ENCODE measurements at regions not wholly inside any gene's neighbourhood (a gene's known extent, or its start where the extent isn't known, plus 50 kb on each side); places are given as distances from the start of the nearest gene placed in this dataset.
"Not testable (repeated sequence)": the region's sequence is repeated elsewhere in the genome, so short reads cannot be mapped to it uniquely, and the experiment has no call there.

DNA sequence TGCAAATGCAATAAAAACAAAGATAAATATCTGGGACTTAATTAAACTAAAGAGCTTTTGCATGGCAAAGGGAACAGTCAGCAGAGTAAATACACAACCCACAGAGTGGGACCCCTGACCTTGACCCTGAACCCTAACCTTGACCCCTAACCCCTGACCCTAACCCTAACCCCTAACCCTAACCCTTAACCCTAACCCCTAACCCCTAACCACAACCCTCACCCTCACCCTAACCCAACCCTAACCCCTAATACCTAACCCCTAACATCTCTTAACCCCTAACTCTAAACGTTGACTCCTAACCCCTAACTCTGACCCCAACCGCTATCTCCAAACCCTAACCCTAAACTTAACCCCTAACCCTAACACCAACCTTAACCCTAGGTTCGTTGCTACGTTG lies 64.9 kb upstream of the GPR39 start:
- DNase-seq; H3K4me2 ChIP-seq (ENCODE audit: low read depth, low read length, poor library complexity, severe bottlenecking); H4K20me1 ChIP-seq (ENCODE audit: insufficient read depth, low read depth, low read length); H3K9me2 ChIP-seq (replicated peaks; ENCODE audit: insufficient read depth, low read length); H3K36me3 ChIP-seq (ENCODE audit: insufficient read depth, low read length); H3K79me2 ChIP-seq (ENCODE audit: low read length); H3K4me3 ChIP-seq (ENCODE audit: low read length); H3K9ac ChIP-seq (ENCODE audit: low read length); H3K9me3 ChIP-seq (ENCODE audit: low read length); H3K27me3 ChIP-seq (ENCODE audit: low read length); H2AFZ ChIP-seq (ENCODE audit: low read length); H3K27ac ChIP-seq (ENCODE audit: low read length): not testable (repeated sequence)
- H3K4me1 ChIP-seq (ENCODE audit: low read length): peaks cover 12% of the 10 kb centered on the region

- not testable (repeated sequence) for H3K9me3 ChIP-seq (ENCODE audit: low read length); H3K36me3 ChIP-seq (ENCODE audit: insufficient read depth, low read length); H3K27ac ChIP-seq (ENCODE audit: low read length); H3K4me2 ChIP-seq (ENCODE audit: low read depth, low read length, poor library complexity, severe bottlenecking); H3K9me2 ChIP-seq (replicated peaks; ENCODE audit: insufficient read depth, low read length); H3K27me3 ChIP-seq (ENCODE audit: low read length); H2AFZ ChIP-seq (ENCODE audit: low read length); H3K9ac ChIP-seq (ENCODE audit: low read length); H3K4me3 ChIP-seq (ENCODE audit: low read length); H4K20me1 ChIP-seq (ENCODE audit: insufficient read depth, low read depth, low read length); DNase-seq; H3K79me2 ChIP-seq (ENCODE audit: low read length)
- peaks cover 12% of the 10 kb centered on the region for H3K4me1 ChIP-seq (ENCODE audit: low read length)
Observed at GRCh38 chr2:132352481-132353001, 64.1 kb upstream of the GPR39 start.

GRCh38 chr2:132353380-132353779 lies 63.2 kb upstream of the GPR39 start:
- H3K9ac ChIP-seq (ENCODE audit: low read length); H4K20me1 ChIP-seq (ENCODE audit: insufficient read depth, low read depth, low read length); H3K4me3 ChIP-seq (ENCODE audit: low read length); H2AFZ ChIP-seq (ENCODE audit: low read length); H3K79me2 ChIP-seq (ENCODE audit: low read length); H3K27me3 ChIP-seq (ENCODE audit: low read length); H3K9me3 ChIP-seq (ENCODE audit: low read length); H3K27ac ChIP-seq (ENCODE audit: low read length); H3K4me2 ChIP-seq (ENCODE audit: low read depth, low read length, poor library complexity, severe bottlenecking); DNase-seq; H3K36me3 ChIP-seq (ENCODE audit: insufficient read depth, low read length); H3K9me2 ChIP-seq (replicated peaks; ENCODE audit: insufficient read depth, low read length): not testable (repeated sequence)
- H3K4me1 ChIP-seq (ENCODE audit: low read length): peaks cover 10% of the 10 kb centered on the region

- not testable (repeated sequence) for H3K36me3 ChIP-seq (ENCODE audit: insufficient read depth, low read length); H3K27me3 ChIP-seq (ENCODE audit: low read length); H3K4me1 ChIP-seq (ENCODE audit: low read length); H2AFZ ChIP-seq (ENCODE audit: low read length); H3K27ac ChIP-seq (ENCODE audit: low read length); H3K4me3 ChIP-seq (ENCODE audit: low read length); H3K4me2 ChIP-seq (ENCODE audit: low read depth, low read length, poor library complexity, severe bottlenecking); H3K79me2 ChIP-seq (ENCODE audit: low read length); H3K9me2 ChIP-seq (replicated peaks; ENCODE audit: insufficient read depth, low read length); H3K9ac ChIP-seq (ENCODE audit: low read length); DNase-seq; H4K20me1 ChIP-seq (ENCODE audit: insufficient read depth, low read depth, low read length); H3K9me3 ChIP-seq (ENCODE audit: low read length)
Observed at GRCh38 chr2:132360964-132361363, 55.6 kb upstream of the GPR39 start.

GRCh38 chr2:132361498-132361897 lies 55.1 kb upstream of the GPR39 start:
- H3K27ac ChIP-seq (ENCODE audit: low read length); H3K4me2 ChIP-seq (ENCODE audit: low read depth, low read length, poor library complexity, severe bottlenecking); H3K9me2 ChIP-seq (replicated peaks; ENCODE audit: insufficient read depth, low read length); H3K4me3 ChIP-seq (ENCODE audit: low read length); H3K36me3 ChIP-seq (ENCODE audit: insufficient read depth, low read length); H3K79me2 ChIP-seq (ENCODE audit: low read length); DNase-seq; H3K9ac ChIP-seq (ENCODE audit: low read length); H4K20me1 ChIP-seq (ENCODE audit: insufficient read depth, low read depth, low read length); H3K4me1 ChIP-seq (ENCODE audit: low read length); H3K27me3 ChIP-seq (ENCODE audit: low read length); H3K9me3 ChIP-seq (ENCODE audit: low read length); H2AFZ ChIP-seq (ENCODE audit: low read length): not testable (repeated sequence)

DNA sequence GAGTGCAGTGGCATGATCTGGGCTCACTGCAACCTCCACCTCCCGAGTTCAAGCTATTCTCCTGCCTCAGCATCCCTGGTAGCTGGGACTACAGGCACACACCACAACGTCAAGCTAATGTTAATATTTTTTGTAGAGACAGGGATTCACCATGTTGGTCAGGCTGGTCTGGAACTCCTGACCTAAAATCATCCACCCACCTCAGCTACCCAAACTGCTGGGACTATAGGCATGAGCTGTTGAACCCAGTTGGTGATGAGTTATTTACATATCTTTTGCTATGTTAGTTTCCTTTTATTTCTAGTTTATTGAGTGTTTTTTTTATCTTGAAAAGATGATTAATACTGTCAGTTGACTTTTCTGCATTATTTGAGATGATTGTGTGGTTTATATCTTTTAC lies 53.3 kb upstream of the GPR39 start:
- H3K36me3 ChIP-seq (ENCODE audit: insufficient read depth, low read length); H2AFZ ChIP-seq (ENCODE audit: low read length); H4K20me1 ChIP-seq (ENCODE audit: insufficient read depth, low read depth, low read length); H3K9me2 ChIP-seq (replicated peaks; ENCODE audit: insufficient read depth, low read length); H3K4me3 ChIP-seq (ENCODE audit: low read length); H3K9ac ChIP-seq (ENCODE audit: low read length); H3K79me2 ChIP-seq (ENCODE audit: low read length); H3K4me2 ChIP-seq (ENCODE audit: low read depth, low read length, poor library complexity, severe bottlenecking); H3K27ac ChIP-seq (ENCODE audit: low read length); H3K4me1 ChIP-seq (ENCODE audit: low read length); H3K9me3 ChIP-seq (ENCODE audit: low read length); DNase-seq; H3K27me3 ChIP-seq (ENCODE audit: low read length): not testable (repeated sequence)

- DNase-seq; H3K4me2 ChIP-seq (ENCODE audit: low read depth, low read length, poor library complexity, severe bottlenecking); H2AFZ ChIP-seq (ENCODE audit: low read length): not testable (repeated sequence)
Observed at GRCh38 chr2:132365963-132366362, 50.6 kb upstream of the GPR39 start.

GRCh38 chr2:132366421-132367180 lies 50.0 kb upstream of the GPR39 start:
- H3K4me3 ChIP-seq (ENCODE audit: low read length): no peak overlapping the region
- no peak overlapping the region for H2AFZ ChIP-seq (ENCODE audit: low read length)
- H4K20me1 ChIP-seq (ENCODE audit: insufficient read depth, low read depth, low read length): no peaks in the 10 kb centered on the region
- no peaks in the 10 kb centered on the region for H3K79me2 ChIP-seq (ENCODE audit: low read length)
- no peaks in the 10 kb centered on the region for H3K9me3 ChIP-seq (ENCODE audit: low read length)
- H3K27me3 ChIP-seq (ENCODE audit: low read length): no peaks in the 10 kb centered on the region
- H3K36me3 ChIP-seq (ENCODE audit: insufficient read depth, low read length): no peaks in the 10 kb centered on the region
- no peak overlapping the region for H3K9ac ChIP-seq (ENCODE audit: low read length)
- H3K27ac ChIP-seq (ENCODE audit: low read length): no peak overlapping the region
- H3K4me2 ChIP-seq (ENCODE audit: low read depth, low read length, poor library complexity, severe bottlenecking): no peak overlapping the region
- H3K9me2 ChIP-seq (replicated peaks; ENCODE audit: insufficient read depth, low read length): no peaks in the 10 kb centered on the region
- H3K4me1 ChIP-seq (ENCODE audit: low read length): peaks cover 17% of the 10 kb centered on the region
- DNase-seq: no peak

More at GRCh38 chr2:132365963-132366362, 50.6 kb upstream of the GPR39 start:
- not testable (repeated sequence) for H3K36me3 ChIP-seq (ENCODE audit: insufficient read depth, low read length); H3K4me3 ChIP-seq (ENCODE audit: low read length); H3K9ac ChIP-seq (ENCODE audit: low read length); H3K27ac ChIP-seq (ENCODE audit: low read length); H3K27me3 ChIP-seq (ENCODE audit: low read length); H3K9me2 ChIP-seq (replicated peaks; ENCODE audit: insufficient read depth, low read length); H4K20me1 ChIP-seq (ENCODE audit: insufficient read depth, low read depth, low read length); H3K9me3 ChIP-seq (ENCODE audit: low read length); H3K79me2 ChIP-seq (ENCODE audit: low read length)
- H3K4me1 ChIP-seq (ENCODE audit: low read length): peaks cover 15% of the 10 kb centered on the region
